ENCODE measurements at regions not wholly inside any gene's neighbourhood (a gene's known extent, or its start where the extent isn't known, plus 50 kb on each side); places are given as distances from the start of the nearest gene placed in this dataset.

GRCh38 chr15:67992834-67993233 is 61.3 kb upstream of the PIAS1 start:
- no peak for DNase-seq

- no peak for DNase-seq
Observed at GRCh38 chr15:67997996-67998395, 56.1 kb upstream of the PIAS1 start.

- DNase-seq = no peak
Observed at GRCh38 chr15:67998599-67999133, 55.4 kb upstream of the PIAS1 start.

- DNase-seq = no peak
Observed at GRCh38 chr15:67999320-68000100, 54.6 kb upstream of the PIAS1 start.

DNA sequence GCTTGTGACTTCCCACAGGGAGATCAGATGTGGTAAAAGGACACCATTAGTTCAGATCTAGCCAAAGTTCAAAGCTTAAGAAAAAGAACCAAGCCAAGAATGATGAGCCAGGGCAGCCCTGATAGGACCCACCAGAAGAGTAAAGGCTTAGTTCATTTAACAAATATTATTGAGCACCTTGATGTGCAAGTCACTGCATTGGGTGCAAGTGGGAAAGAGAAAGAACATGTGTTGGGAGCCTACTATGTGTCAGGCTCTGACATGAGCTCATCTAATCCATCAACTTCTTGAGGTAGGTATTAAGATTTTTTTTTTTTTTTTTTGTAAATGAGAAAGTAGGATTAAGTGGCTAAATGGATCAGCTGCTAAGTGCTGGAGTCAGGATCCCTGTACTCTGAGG is 53.4 kb upstream of the PIAS1 start:
- no peak for DNase-seq

DNA sequence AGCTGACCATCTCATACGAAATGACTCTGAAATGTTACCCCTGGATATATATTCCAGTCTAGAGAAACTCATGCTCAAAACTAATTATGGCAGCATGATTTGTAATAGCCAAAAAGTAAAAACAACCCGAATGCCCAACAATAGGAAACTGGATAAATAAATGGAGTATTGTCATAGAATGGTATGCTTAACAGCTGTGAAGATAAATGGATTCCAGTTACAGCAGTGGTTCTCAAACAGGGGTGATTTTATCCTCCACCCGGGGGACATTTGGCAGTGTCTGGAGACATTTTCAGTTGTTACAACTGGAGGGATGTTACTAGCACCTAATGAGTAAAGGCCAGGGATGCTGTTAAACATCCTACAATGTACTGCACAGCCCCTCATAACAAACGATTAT is 52.3 kb upstream of the PIAS1 start:
- no peak for DNase-seq

- DNase-seq = no peak
Observed at GRCh38 chr15:68003297-68003696, 50.8 kb upstream of the PIAS1 start.
